Activated CD4-positive, CD25-positive, alpha-beta regulatory T cell treated with anti-CD3 and anti-CD28 coated beads, Interleukin-2, amount 50 U/mL, for 24 hours (primary cell): ENCODE measurements at regions not wholly inside any gene's neighbourhood (a gene's known extent, or its start where the extent isn't known, plus 50 kb on each side); places are given as distances from the start of the nearest gene placed in this dataset.

Source experiments
- ATAC-seq, 2 donors: fragments of 150-1000 bp; cut with Tn5 transposase; one replicate each; pipeline ENCODE4 v1.10.0; 2021; ENCODE audit warnings: mild to moderate bottlenecking in 1 of 2, moderate library complexity in 1 of 2

GRCh38 chr18:4847056-4847455 is 350.0 kb downstream of the AKAIN1 start:
- ATAC-seq = no peak

DNA sequence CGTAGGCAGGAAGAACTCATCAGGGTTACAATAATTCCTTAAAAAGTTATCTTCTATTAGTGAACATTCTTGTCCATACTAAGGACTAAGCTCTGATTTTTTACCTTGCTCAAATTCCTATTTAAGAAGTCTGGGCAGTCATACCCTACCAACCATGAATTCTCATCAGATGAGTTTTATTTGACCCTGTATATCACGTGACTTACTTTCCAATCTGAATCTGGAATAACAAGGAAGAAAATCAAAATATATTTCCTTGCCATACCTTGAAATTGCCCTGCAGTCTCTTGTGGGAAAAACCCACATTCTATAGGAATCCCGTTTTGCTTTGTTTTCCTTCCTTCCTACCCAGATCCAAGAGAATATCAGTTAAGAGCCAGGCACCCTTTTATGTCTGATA is 352.7 kb downstream of the AKAIN1 start:
- ATAC-seq = no peak

DNA sequence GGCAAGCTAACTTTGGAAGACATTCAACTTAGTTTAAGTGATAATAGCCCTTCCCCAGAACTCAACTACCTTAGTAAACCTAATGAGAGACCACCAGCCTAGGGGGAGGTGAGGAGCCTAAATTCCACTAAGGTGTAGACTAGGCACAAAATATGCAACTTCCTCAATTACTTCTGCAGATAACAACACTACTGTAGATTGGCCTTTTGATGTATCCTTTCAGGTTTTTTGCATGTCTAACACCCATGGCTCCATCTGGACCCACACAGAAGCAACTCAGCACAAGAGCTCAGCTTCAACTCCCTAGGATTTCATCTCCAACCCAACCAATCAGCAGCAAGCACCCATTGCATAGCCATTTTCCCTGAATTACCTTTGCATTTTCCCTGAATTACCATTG is 353.3 kb downstream of the AKAIN1 start:
- ATAC-seq = no peak

- no peak for ATAC-seq
Observed at GRCh38 chr18:4842751-4843150, 354.3 kb downstream of the AKAIN1 start.

DNA sequence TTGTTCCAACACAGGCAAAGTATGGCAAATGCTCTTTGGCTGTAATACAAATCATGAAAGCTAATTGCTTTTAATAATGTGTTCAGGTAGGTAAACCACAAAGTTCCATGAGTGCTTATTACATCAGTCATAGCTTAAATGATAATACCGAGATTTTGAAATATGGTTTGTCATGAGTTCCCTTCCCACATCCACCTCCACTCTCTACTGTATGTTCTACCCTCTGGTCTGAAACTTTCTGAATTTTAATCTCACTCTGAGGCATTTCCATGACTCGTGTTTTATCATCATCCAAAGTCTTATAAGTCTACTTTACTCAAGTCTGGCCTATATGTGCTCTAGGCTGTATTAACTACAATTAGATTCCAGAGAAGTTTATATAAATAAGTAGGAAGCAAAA is 354.8 kb downstream of the AKAIN1 start:
- ATAC-seq = no peak

GRCh38 chr18:4839639-4840038 is 357.4 kb downstream of the AKAIN1 start:
- ATAC-seq = no peak

DNA sequence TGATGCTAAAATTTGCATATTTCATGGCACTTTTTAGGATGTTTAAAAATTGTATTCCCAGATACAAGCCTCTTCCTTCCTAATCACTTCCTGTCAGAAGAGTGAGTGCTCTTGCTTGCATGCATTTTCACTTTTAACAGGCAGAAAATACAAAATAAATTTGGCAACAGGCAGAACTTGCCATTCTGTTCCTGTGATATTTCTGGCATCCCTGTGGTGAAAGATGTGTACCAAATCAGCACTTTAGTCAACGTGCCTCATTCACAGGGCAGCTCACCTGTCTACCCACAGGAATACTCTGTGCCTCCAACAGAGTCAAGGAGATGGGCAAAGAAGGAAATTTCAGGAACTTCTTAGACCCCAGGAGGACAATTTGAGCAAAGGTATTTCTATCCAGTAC is 360.9 kb downstream of the AKAIN1 start:
- no peak for ATAC-seq

DNA sequence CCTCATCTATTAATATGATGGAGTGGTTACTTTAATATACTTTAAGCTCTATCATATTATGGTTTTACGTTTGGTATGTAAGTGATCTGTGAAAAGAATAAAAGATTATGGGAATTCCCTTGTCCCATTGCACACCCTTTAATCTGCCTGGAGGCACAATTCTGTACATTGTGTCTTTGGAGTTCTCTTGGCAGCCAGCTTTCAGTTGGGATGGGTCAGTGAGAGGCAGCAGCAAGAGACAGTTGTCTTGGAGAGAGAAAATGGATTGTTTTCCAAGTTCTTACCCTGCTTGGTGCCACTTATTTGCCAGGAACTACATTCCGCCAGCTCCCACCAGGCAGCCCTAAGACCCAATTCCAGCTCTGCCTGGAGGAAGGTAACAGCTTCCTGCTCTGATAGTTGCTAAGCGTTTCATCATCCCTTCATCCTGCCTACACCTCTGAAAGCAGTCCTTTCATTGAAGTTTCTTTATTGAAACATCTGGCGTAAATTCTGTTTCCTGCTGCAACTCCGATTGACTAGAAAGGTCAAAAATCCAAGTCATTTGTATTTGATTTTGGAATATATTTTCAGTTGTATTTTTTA is 365.2 kb downstream of the AKAIN1 start:
- no peak for ATAC-seq

GRCh38 chr18:4831127-4831526 is 365.9 kb downstream of the AKAIN1 start:
- no peak for ATAC-seq

DNA sequence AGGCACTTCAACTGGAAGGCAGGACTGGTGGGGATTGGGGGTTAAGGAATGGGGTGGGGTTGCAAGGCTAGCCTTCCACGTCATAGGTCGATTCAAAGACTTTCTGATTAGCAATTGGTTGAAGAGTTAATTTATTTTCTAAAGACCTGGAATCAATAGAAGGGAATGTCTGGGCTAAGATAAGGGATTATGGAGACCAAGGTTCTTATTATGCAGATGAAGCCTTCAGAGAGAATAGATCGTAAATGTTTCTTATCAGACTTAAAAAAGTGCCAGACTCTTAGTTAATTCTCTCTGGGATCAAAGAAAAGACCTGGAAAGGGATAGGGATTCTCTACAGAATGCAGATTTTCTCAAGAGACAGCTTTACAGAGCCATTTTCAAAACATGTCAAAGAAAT is 368.0 kb upstream of the DLGAP1 start:
- no peak for ATAC-seq

DNA sequence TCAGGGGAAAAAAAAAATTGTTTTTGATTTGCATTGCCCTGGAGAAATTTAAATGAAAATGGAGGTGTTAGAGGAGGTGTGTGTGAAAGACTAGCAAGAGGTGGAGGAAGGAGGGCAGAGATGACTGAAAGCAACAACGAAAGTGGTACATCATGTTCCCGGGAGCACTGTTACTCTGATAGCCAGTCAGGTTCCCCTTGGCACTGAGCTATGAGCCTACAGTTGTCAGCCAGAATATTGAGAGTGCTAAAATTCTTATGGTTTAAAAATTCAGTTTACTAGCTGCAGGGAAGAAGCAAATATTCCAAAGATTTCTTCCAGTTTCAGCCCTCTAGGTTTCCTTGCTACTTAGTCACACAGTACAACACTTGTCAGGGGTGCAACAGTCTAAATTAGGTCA is 366.7 kb upstream of the DLGAP1 start:
- no peak for ATAC-seq

DNA sequence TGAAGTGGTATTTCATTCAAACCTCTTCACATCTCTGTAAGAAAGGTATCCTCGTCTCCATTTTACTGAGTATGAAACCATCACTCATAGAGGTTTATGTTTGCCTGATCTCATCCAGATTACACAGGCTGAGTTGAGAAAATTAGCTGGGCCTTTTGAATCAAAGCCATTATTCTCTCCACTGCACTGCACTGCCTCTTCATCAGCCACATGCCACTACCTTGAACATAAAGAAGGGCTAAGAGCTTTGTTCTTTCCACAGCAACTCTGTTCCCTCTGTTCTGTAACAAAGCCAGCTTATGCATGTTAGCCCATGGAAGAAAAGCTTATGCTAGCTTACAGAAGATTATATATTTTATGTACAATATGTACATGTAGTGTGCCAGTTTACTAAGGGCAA is 362.6 kb upstream of the DLGAP1 start:
- no peak for ATAC-seq

DNA sequence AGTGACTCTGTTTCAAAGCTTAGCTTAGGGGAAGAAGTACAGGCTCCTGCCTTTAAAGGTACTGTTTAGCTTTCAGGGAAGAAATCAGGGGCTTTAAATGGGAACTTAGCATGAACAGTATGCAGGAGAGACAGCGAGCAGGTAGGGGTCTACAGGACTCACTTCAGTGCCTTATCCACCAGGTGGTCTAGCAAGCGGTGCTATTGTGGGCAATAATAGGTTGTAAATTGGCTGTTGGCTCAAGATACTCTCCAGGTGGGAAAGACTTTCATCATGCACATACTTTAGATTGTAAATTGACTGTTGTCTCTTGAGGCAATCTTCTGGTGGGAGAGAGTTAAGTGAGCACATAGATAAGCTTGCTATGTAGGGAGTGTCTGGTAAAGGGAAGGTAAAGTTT is 358.6 kb upstream of the DLGAP1 start:
- no peak for ATAC-seq

- ATAC-seq = no peak
Observed at GRCh38 chr18:4808891-4809290, 353.8 kb upstream of the DLGAP1 start.

- ATAC-seq = no peak
Observed at GRCh38 chr18:4807604-4808293, 352.6 kb upstream of the DLGAP1 start.

GRCh38 chr18:4806331-4806730 is 351.2 kb upstream of the DLGAP1 start:
- no peak for ATAC-seq

- no peak for ATAC-seq
Observed at GRCh38 chr18:4802296-4802695, 347.2 kb upstream of the DLGAP1 start.

DNA sequence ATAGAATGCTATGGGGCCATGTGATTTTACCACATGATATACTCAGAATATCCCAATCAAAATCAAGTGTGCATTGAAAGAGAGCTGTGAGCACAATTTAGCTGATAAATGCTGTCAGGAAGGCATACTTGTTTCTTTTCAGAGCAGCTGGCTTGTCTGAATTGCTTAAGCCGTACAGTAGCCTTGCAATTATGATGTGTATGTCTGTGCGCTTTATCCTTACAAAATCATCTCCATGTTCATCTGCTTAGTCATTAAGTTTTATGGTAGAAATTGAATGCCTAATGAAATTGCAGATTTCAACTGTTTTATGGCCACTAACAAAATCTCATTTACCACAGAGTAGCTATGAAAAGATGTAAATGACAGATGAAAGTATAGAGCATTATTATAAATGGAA is 346.0 kb upstream of the DLGAP1 start:
- ATAC-seq = no peak

GRCh38 chr18:4797002-4797685 is 342.0 kb upstream of the DLGAP1 start:
- ATAC-seq = no peak

DNA sequence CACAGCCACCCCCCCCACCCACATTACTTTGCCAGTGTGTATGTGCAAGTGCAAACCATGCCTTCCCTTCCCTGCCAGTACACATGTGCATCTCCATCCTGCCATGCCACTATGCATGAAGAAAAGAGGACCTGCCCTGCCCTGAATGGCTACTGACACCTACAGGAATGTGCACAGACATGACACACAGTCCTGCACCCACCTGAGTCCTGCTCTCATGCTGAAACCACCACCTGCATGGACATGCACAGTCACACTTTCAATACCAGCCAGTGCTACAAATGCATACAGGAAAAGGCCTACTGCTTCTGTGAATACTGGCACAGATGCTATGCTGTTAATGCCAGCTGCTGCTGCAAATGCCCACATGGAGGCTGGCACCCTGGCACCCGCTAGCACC is 334.4 kb upstream of the DLGAP1 start:
- no peak for ATAC-seq

DNA sequence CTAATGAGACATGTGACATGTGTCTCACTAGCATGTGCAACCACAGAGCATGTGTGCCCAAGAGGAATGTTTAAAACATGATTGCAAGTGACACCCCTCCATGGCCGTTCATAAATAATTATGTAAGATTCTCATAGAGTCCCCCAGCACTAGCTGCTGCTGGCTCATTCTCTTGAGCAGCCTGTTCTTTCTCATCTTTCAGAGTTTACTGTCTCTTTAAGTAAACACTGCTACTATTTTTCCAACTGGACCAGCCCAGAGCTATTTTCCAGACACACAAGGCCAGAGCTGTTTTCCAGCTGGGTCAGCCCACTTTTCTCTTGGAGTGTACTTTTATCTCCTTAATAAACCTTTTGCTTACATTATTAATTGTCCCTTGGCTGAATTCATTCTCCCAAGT is 326.8 kb upstream of the DLGAP1 start:
- ATAC-seq = no peak

GRCh38 chr18:4765401-4765800 is 310.3 kb upstream of the DLGAP1 start:
- no peak for ATAC-seq

DNA sequence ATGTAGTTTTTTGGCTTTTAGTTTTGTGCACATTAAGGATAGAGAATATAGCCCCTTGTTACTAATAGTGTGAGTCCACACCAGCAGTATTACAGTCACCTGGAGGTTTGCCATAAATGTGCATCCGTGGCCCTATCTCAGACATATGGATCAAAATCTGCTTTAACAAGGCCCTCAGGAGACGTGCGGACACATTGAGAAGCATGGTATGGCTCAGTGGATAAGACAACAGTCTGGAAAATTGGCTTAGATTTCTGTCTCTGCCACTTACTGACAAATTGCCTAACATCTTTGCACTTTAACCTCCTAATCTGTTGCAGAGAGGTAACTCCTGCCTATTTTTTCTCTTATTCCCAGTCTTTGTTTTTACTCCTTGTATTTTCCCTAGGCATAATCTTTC is 307.2 kb upstream of the DLGAP1 start:
- no peak for ATAC-seq

DNA sequence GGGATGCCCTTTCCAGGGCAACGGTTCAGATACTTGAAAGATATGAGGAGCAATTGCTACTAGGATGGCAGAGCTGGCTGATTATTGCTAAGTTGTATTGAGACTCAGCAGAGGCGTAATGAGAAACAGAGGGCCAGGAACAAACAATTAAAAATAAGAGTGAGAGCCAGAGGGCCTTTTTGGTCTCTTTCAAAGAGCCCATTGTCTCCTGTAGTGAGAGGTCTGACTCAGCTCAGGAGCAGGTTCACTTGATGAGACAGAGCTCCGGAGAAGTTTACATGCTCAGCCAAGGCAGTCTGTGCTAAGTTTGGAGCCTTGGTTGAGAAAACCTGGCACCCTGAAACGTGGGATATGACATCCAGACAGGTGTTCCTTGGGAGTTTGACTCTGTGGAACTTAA is 303.9 kb upstream of the DLGAP1 start:
- no peak for ATAC-seq

DNA sequence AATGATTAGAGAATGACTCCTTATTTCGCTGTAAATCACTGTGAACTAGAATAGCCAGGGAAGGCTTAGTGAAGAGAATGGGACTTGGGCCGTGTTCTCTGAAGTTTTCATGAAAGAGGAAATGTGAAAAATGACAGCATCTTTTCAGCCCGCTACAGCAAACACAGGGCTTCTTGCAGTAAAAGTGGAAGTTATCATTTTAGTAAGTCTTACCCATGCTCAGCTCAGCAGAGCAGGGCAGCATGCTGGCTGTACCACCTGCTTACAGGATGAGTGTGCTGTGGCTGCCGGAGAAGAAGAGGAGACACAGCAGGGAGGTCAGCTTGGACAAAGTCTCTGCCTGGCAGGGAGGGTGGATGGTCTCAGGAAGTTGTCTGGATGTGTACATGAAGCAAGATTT is 300.7 kb upstream of the DLGAP1 start:
- no peak for ATAC-seq
